Stimulated activated CD4-positive, alpha-beta T cell treated with anti-CD3 and anti-CD28 coated beads, Interleukin-15, amount 100 ng/mL, for 1 hour (primary cell): ENCODE measurements at regions not wholly inside any gene's neighbourhood (a gene's known extent, or its start where the extent isn't known, plus 50 kb on each side); places are given as distances from the start of the nearest gene placed in this dataset.

Source experiments
- DNase-seq, 2 donors: peaks; one replicate each; pipeline ENCODE4 v3.0.0-alpha.2; 2020; ENCODE audit warnings: low read depth in 1 of 2, low spot score in 1 of 2

DNA sequence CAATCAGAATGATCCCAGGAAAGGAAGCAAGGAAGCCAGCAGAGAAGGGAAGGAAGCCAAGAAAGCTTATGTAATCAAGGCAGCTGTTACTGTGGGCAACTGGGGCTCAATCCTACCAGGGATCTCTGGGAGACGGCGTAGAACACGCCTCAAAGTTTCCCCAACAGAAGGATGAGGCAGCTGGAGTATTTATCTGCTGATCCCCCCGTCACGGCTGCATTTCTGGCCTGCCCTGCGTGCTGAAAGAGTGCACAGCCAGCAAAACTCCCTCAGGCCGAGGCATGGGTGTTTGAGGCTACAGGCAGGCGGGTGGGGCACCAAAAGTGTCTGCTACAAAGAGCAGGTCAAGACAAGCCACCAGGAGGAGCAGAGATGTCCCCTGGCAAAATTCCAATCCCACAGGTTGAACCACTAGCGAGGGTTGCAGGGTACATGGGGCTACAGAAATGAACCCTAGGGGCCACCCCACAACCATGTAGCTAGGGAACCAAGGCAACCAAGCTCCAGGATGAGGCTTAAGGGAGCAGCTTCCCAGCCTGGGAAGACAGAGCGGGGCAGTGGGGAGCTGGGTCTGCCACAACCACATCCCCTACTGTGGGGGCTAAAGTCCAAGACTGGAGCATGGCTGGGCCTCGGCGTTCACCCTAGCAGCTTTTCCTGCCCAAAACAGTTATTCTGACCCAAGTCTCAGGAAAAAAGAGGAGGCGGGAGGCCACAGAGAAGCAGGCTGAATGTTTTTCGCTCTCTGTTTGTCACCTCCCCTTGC lies 113.4 kb downstream of the BCOR start:
- no peak for DNase-seq

DNA sequence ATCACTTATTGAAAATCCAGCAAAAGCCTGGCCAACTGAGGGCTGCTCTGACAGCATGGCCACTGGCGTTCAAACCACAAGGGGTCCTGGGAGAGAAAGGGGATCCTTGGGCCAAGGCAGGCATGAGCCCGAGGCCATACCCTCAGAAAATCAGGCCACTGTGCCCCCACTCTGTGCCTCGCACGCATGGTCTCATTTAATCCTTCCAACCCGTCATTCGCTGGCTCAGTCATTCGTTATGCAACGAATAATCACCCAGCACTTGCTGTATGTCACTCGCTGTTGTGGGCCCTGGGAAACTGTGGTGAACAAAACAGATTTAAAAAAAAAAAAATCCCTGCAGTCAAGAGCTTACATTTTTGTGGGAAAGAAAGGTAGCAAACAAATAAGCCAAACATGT lies 112.7 kb downstream of the BCOR start:
- no peak for DNase-seq

DNA sequence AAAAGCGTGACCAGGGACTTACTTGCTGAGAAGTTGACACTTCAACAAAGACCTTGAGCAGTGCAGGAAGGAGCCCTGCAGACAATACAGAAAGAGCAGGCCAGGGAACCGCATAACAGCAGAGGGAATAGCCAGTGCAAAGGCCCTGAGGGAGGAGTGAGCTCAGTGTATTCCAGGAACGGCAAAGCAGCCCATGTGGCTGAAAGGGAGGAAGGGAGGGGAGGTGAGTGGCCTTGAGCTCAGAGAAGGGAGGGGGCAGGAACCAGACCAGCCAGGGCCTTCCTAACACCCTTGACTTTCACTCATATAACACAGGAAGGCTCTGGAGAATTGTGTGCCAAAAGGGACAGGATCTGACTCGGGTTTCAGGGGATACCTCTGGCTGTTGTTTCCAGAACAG lies 112.2 kb downstream of the BCOR start:
- DNase-seq: no peak

DNA sequence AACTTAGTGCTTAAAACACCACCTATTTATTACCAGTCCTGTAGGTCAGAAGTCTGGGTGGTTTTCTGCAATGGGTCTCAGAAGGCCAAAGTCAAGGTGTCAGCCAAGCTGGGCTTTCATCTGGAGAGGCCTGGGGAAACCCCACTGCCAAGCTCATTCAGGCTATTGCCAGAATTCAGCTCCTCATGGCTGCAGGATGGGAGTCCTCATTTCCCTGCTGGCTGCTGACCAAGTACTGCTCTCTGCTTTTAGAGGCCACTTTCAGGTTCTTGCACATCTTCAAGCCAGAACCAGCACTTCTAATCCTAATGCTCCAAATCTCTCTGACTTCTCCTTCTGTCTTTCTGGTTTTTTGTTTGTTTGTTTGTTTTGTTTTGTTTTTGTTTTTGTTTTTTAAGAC lies 109.3 kb downstream of the BCOR start:
- DNase-seq: no peak

DNA sequence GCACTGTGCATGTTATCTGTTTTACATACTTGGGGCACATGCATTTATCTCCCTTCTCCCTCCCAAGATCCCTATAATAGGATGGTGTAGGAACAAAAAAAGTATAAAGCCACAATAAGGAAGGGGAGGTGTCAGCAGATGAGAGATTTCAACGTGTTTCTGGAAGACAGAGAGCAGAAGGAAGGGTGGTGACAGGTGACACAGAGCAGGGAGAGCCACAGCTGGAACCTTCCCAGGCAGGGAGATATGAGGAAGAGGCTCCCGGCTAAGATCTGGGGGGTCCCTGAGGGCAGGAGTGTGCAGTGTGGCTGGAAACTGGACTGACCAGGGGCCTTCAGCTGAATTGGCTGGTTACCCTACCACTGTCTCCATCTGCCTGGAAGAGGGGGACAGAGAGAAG lies 107.4 kb downstream of the BCOR start:
- DNase-seq: no peak

DNA sequence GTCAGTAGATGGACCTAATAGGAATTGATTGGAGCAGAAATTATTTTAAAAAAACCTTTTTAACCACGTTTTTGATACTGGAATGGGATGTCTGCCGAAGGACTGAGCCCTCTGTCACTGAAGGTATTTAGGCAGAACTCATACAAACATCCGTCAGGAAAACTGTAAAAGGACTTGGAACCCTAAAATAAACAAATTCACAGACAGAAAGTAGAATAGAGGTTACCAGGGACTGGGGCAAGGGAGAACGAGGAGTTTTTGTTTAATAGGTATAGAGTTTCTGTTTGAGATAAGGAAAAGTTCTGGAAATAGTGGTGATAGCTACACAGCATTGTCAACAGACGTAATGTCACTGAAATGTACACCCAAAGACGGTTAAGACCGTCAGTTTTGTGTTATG lies 105.5 kb downstream of the BCOR start:
- DNase-seq: no peak

DNA sequence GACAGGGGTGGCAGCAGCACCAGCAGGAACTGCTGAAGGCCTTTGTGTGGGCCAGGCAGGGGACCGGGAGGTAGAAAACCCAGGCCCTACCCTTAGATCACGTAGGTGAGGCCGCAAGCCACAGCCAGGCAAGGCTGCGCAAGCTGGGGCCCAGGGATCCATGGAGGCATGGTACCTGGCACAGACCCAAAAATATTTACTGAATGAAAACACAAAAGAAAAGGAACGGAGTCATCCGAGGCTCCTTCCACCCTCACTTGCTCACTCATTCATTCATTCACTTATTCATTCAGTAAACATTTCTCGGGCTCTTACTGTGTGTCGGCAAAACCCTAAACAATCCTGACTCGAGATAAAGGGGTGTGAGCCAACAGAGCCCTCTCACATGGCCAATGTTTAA lies 102.3 kb downstream of the BCOR start:
- DNase-seq: no peak

DNA sequence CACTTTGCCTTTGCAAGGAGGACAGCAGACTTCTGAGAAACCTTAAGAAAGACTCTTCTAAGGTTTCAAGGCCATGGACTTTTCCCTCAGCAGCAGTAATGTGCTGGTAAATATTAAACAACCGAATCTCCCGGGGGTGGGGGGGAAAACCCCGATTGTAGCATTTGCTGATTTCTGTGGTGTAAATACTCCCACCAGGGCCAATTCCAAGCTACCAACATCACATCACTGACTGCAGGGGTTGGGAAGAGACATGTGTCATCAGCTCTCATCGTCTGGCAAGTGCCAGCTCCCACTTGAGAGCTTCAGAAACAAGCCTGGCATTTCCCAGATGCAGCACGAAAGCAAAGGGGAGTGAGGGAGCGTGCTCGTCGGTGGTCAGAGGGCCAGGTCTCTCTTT lies 101.2 kb downstream of the BCOR start:
- no peak for DNase-seq

DNA sequence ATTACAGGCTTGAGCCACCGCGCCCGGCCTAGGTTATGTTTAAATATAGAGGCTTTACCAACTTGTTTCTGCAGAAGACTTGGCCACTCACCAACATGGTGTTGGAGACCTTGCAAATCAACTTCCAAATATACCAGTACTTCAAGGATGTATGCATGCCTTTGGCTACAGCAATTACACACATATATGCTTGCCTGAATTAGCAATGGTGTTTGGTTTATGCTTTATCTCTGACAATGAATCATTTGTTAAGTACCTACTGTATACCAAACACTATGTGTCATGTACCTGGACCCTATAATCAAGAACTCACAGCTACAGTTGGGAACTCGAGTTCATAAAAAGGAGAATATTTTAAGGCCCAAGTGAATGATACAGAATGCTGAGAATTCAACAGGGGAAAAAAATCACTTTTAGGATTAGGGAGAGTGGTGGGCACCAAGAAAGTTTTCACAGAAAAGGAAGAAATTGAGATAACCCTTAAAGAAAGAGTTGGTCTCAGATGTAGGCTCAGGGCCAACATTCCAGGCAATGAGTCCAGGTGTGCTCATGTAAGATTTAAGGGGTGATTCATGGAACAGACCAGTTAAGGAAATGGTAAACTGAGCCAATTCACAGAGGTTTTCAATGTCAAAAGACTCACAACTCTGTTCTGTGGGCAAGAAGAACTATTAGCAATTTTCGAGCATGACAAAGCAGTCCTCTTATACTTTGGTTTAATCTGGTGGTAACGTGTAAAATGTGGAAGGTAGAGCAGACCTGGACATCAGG lies 98.9 kb downstream of the BCOR start:
- no peak for DNase-seq
